ENCODE measurements at regions not wholly inside any gene's neighbourhood (a gene's known extent, or its start where the extent isn't known, plus 50 kb on each side); places are given as distances from the start of the nearest gene placed in this dataset.
"Not testable (repeated sequence)": the region's sequence is repeated elsewhere in the genome, so short reads cannot be mapped to it uniquely, and the experiment has no call there.

GRCh38 chr7:127317447-127317961 lies 64.8 kb upstream of the GRM8 start:
- no CpG with 5 or more reads among the region's 1 CpG for WGBS (ENCODE audit: extremely low coverage, insufficient coverage, low lambda C conversion rate)
- no peak for DNase-seq
- Histone ChIP-seq H3K27me3 (ENCODE audit: insufficient read depth, low read length, poor library complexity) (no peaks in the 10 kb centered on the region), H3K4me2 (ENCODE audit: low read length) (no peak overlapping the region), H4K8ac (ENCODE audit: low read depth, low read length) (no peak overlapping the region), H4K5ac (ENCODE audit: low read length) (no peak overlapping the region), H3K27ac (ENCODE audit: low read depth, low read length) (no peak overlapping the region), H2BK5ac (ENCODE audit: low read length) (no peak overlapping the region), H3K36me3 (ENCODE audit: control insufficient read depth, insufficient read depth, low read length) (no peaks in the 10 kb centered on the region), H3K4me3 (ENCODE audit: low read length) (no peak overlapping the region), H2AK5ac (ENCODE audit: low read length) (no peak overlapping the region), H2BK15ac (replicated peaks; ENCODE audit: low read depth) (no peak overlapping the region), H3K79me1 (ENCODE audit: low read length) (no peaks in the 10 kb centered on the region), H3K23ac (ENCODE audit: low read length) (no peak overlapping the region), H2BK120ac (ENCODE audit: low read depth, low read length) (no peak overlapping the region), H3K79me2 (ENCODE audit: control insufficient read depth, insufficient read depth, low read length) (no peaks in the 10 kb centered on the region), H3K18ac (ENCODE audit: low read length) (no peak overlapping the region), H3K9ac (ENCODE audit: low read length) (no peak overlapping the region), H3K56ac (ENCODE audit: low read length) (no peak overlapping the region), H3K4ac (ENCODE audit: low read depth, low read length) (no peak overlapping the region), H3K4me1 (ENCODE audit: control insufficient read depth, low read depth, low read length) (no peaks in the 10 kb centered on the region)

GRCh38 chr7:127316819-127317218 lies 64.1 kb upstream of the GRM8 start:
- not testable (repeated sequence) for H3K27ac ChIP-seq (ENCODE audit: low read depth, low read length); H3K23ac ChIP-seq (ENCODE audit: low read length); H3K4ac ChIP-seq (ENCODE audit: low read depth, low read length); H2AK5ac ChIP-seq (ENCODE audit: low read length); DNase-seq; H3K9ac ChIP-seq (ENCODE audit: low read length); H3K4me1 ChIP-seq (ENCODE audit: control insufficient read depth, low read depth, low read length); H2BK5ac ChIP-seq (ENCODE audit: low read length); H3K36me3 ChIP-seq (ENCODE audit: control insufficient read depth, insufficient read depth, low read length); H3K79me2 ChIP-seq (ENCODE audit: control insufficient read depth, insufficient read depth, low read length); H4K8ac ChIP-seq (ENCODE audit: low read depth, low read length); H3K4me2 ChIP-seq (ENCODE audit: low read length); H3K18ac ChIP-seq (ENCODE audit: low read length); H3K56ac ChIP-seq (ENCODE audit: low read length); H4K5ac ChIP-seq (ENCODE audit: low read length); H3K27me3 ChIP-seq (ENCODE audit: insufficient read depth, low read length, poor library complexity); H2BK120ac ChIP-seq (ENCODE audit: low read depth, low read length); H3K79me1 ChIP-seq (ENCODE audit: low read length); H2BK15ac ChIP-seq (replicated peaks; ENCODE audit: low read depth); H3K4me3 ChIP-seq (ENCODE audit: low read length)

- Histone ChIP-seq H4K5ac (ENCODE audit: low read length) (no peak overlapping the region), H3K79me1 (ENCODE audit: low read length) (no peaks in the 10 kb centered on the region), H4K8ac (ENCODE audit: low read depth, low read length) (no peak overlapping the region), H3K27ac (ENCODE audit: low read depth, low read length) (no peak overlapping the region), H3K23ac (ENCODE audit: low read length) (no peak overlapping the region), H3K27me3 (ENCODE audit: insufficient read depth, low read length, poor library complexity) (no peaks in the 10 kb centered on the region), H2AK5ac (ENCODE audit: low read length) (no peak overlapping the region), H3K9ac (ENCODE audit: low read length) (no peak overlapping the region), H3K56ac (ENCODE audit: low read length) (no peak overlapping the region), H3K4me2 (ENCODE audit: low read length) (no peak overlapping the region), H3K4me3 (ENCODE audit: low read length) (no peak overlapping the region), H3K4me1 (ENCODE audit: control insufficient read depth, low read depth, low read length) (no peaks in the 10 kb centered on the region), H2BK15ac (replicated peaks; ENCODE audit: low read depth) (no peak overlapping the region), H2BK120ac (ENCODE audit: low read depth, low read length) (no peak overlapping the region), H3K4ac (ENCODE audit: low read depth, low read length) (no peak overlapping the region), H2BK5ac (ENCODE audit: low read length) (no peak overlapping the region), H3K18ac (ENCODE audit: low read length) (no peak overlapping the region), H3K36me3 (ENCODE audit: control insufficient read depth, insufficient read depth, low read length) (no peaks in the 10 kb centered on the region), H3K79me2 (ENCODE audit: control insufficient read depth, insufficient read depth, low read length) (no peaks in the 10 kb centered on the region)
- peak; percentile 10 for DNase-seq
- WGBS (ENCODE audit: extremely low coverage, insufficient coverage, low lambda C conversion rate) = no CpG with 5 or more reads among the region's 5 CpGs
These were observed 51.3 kb upstream of the GRM8 start for GRCh38 chr7:127304087-127304486.

GRCh38 chr7:127303102-127303501 lies 50.4 kb upstream of the GRM8 start:
- Histone ChIP-seq H3K18ac (ENCODE audit: low read length) (no peak overlapping the region), H3K27ac (ENCODE audit: low read depth, low read length) (no peak overlapping the region), H2AK5ac (ENCODE audit: low read length) (no peak overlapping the region), H3K4me3 (ENCODE audit: low read length) (no peak overlapping the region), H3K27me3 (ENCODE audit: insufficient read depth, low read length, poor library complexity) (no peaks in the 10 kb centered on the region), H3K56ac (ENCODE audit: low read length) (no peak overlapping the region), H3K79me2 (ENCODE audit: control insufficient read depth, insufficient read depth, low read length) (no peaks in the 10 kb centered on the region), H3K4ac (ENCODE audit: low read depth, low read length) (no peak overlapping the region), H3K23ac (ENCODE audit: low read length) (no peak overlapping the region), H3K9ac (ENCODE audit: low read length) (no peak overlapping the region), H3K36me3 (ENCODE audit: control insufficient read depth, insufficient read depth, low read length) (no peaks in the 10 kb centered on the region), H4K5ac (ENCODE audit: low read length) (no peak overlapping the region), H3K4me2 (ENCODE audit: low read length) (no peak overlapping the region), H3K4me1 (ENCODE audit: control insufficient read depth, low read depth, low read length) (no peaks in the 10 kb centered on the region), H4K8ac (ENCODE audit: low read depth, low read length) (no peak overlapping the region), H3K79me1 (ENCODE audit: low read length) (no peaks in the 10 kb centered on the region), H2BK120ac (ENCODE audit: low read depth, low read length) (no peak overlapping the region), H2BK15ac (replicated peaks; ENCODE audit: low read depth) (no peak overlapping the region), H2BK5ac (ENCODE audit: low read length) (no peak overlapping the region)
- no peak for DNase-seq
- WGBS (ENCODE audit: extremely low coverage, insufficient coverage, low lambda C conversion rate) = no CpG with 5 or more reads among the region's 2 CpGs
